ENCODE measurements at regions not wholly inside any gene's neighbourhood (a gene's known extent, or its start where the extent isn't known, plus 50 kb on each side); places are given as distances from the start of the nearest gene placed in this dataset.
A peak's percentile ranks its signal among the peaks of the same experiment; 100 is the strongest.

- H3K4me3 ChIP-seq (ENCODE audit: control insufficient read depth, low read depth, low read length) = no peak overlapping the region
- DNase-seq (ENCODE audit: low read depth) = no peak
- TF ChIP-seq CTCF (IDR thresholded peaks at IDR 0.05; ENCODE audit: control insufficient read depth, insufficient read depth, low read depth, low read length, missing control alignments) = no peak
Observed at GRCh38 chr3:72006631-72007556, 221.9 kb upstream of the PROK2 start.

- DNase-seq (ENCODE audit: low read depth) = peak; percentile 59
- H3K4me3 ChIP-seq (ENCODE audit: control insufficient read depth, low read depth, low read length) = no peak overlapping the region
- no peak for TF ChIP-seq CTCF (IDR thresholded peaks at IDR 0.05; ENCODE audit: control insufficient read depth, insufficient read depth, low read depth, low read length, missing control alignments)
Observed at GRCh38 chr3:72004749-72005292, 219.9 kb upstream of the PROK2 start.

- TF ChIP-seq CTCF (IDR thresholded peaks at IDR 0.05; ENCODE audit: control insufficient read depth, insufficient read depth, low read depth, low read length, missing control alignments) = no peak
- no peak overlapping the region for H3K4me3 ChIP-seq (ENCODE audit: control insufficient read depth, low read depth, low read length)
- no peak for DNase-seq (ENCODE audit: low read depth)
Observed at GRCh38 chr3:72003936-72004335, 219.0 kb upstream of the PROK2 start.

- TF ChIP-seq CTCF (IDR thresholded peaks at IDR 0.05; ENCODE audit: control insufficient read depth, insufficient read depth, low read depth, low read length, missing control alignments) = no peak
- no peak for DNase-seq (ENCODE audit: low read depth)
Observed at GRCh38 chr3:72001758-72002157, 216.8 kb upstream of the PROK2 start.

GRCh38 chr3:71998995-71999673 is 214.2 kb upstream of the PROK2 start:
- no peak overlapping the region for H3K4me3 ChIP-seq (ENCODE audit: control insufficient read depth, low read depth, low read length)
- DNase-seq (ENCODE audit: low read depth) = peak; percentile 94
- no peak for TF ChIP-seq CTCF (IDR thresholded peaks at IDR 0.05; ENCODE audit: control insufficient read depth, insufficient read depth, low read depth, low read length, missing control alignments)

More at GRCh38 chr3:72001758-72002157, 216.8 kb upstream of the PROK2 start:
- H3K4me3 ChIP-seq (ENCODE audit: control insufficient read depth, low read depth, low read length) = no peak overlapping the region

GRCh38 chr3:71997066-71997653 is 212.2 kb upstream of the PROK2 start:
- DNase-seq (ENCODE audit: low read depth) = no peak
- TF ChIP-seq CTCF (IDR thresholded peaks at IDR 0.05; ENCODE audit: control insufficient read depth, insufficient read depth, low read depth, low read length, missing control alignments) = no peak
- no peak overlapping the region for H3K4me3 ChIP-seq (ENCODE audit: control insufficient read depth, low read depth, low read length)

Data from AG09309 (cell line).